CD4-positive, alpha-beta memory T cell (primary cell): ENCODE measurements at regions not wholly inside any gene's neighbourhood (a gene's known extent, or its start where the extent isn't known, plus 50 kb on each side); places are given as distances from the start of the nearest gene placed in this dataset.

Source experiments
- CTCF ChIA-PET: fragments of 350-600 bp; sonication (Branson Sonifier 250); formaldehyde crosslinking; loops from one replicate; lab custom pipeline; 2021; ENCODE audit warnings: inconsistent platforms; ENCODE audit not compliant: partially characterized antibody; lab: Charles Lee
- POLR2A ChIA-PET: fragments of 350-600 bp; sonication (Branson Sonifier 250); formaldehyde crosslinking; loops from one replicate; lab custom pipeline; 2021; ENCODE audit not compliant: partially characterized antibody; lab: Charles Lee
- DNase-seq, 5 donors: peaks; one replicate each; pipeline versions ENCODE4 v3.0.0 to v3.0.0-alpha.2; 2020 to 2022; ENCODE audit warnings: mixed read lengths in 1 of 5
- H3K27ac ChIP-seq: one replicate; pipeline ENCODE4 v1.7.0; 2013; ENCODE audit warnings: low read depth, low read length
- H3K27me3 ChIP-seq: 2 replicates; pipeline ENCODE4 v1.7.0; 2013; ENCODE audit warnings: mild to moderate bottlenecking, low read length, moderate library complexity; ENCODE audit not compliant: insufficient read depth
- H3K36me3 ChIP-seq: 2 replicates; pipeline ENCODE4 v1.7.0; 2013; ENCODE audit warnings: mild to moderate bottlenecking, low read length, moderate library complexity; ENCODE audit not compliant: insufficient read depth
- H3K4me1 ChIP-seq: 2 replicates; pipeline ENCODE4 v1.7.0; 2013; ENCODE audit warnings: mild to moderate bottlenecking, low read length, moderate library complexity; ENCODE audit not compliant: insufficient read depth
- H3K4me3 ChIP-seq, 2 donors: one replicate each; pipeline ENCODE4 v1.7.0; 2013; ENCODE audit warnings: low read length in 2 of 2, mild to moderate bottlenecking in 1 of 2
- H3K9me3 ChIP-seq, 2 donors: one replicate each; pipeline ENCODE4 v1.7.0; 2013; ENCODE audit warnings: low read length in 2 of 2, control low read depth in 1 of 2; ENCODE audit not compliant: control insufficient read depth in 1 of 2
- H3K27ac Mint-ChIP-seq, 7 donors: one replicate each; pipeline ENCODE4 v1.8.0; 2020 to 2021; ENCODE audit warnings: mixed read lengths in 7 of 7, mild to moderate bottlenecking in 6 of 7, inconsistent platforms in 3 of 7, moderate library complexity in 3 of 7
- H3K27me3 Mint-ChIP-seq, 2 donors: one replicate each; pipeline ENCODE4 v1.8.0; 2020 to 2021; ENCODE audit warnings: mixed read lengths in 2 of 2
- H3K36me3 Mint-ChIP-seq, 2 donors: one replicate each; pipeline ENCODE4 v1.8.0; 2020 to 2021; ENCODE audit warnings: mixed read lengths in 2 of 2, inconsistent platforms in 1 of 2, mild to moderate bottlenecking in 1 of 2
- H3K4me1 Mint-ChIP-seq, 4 donors: one replicate each; pipeline ENCODE4 v1.8.0; 2020 to 2021; ENCODE audit warnings: mixed read lengths in 4 of 4, mild to moderate bottlenecking in 1 of 4
- H3K4me3 Mint-ChIP-seq, 8 donors: one replicate each; pipeline ENCODE4 v1.8.0; 2020 to 2021; ENCODE audit warnings: mixed read lengths in 8 of 8, mild to moderate bottlenecking in 7 of 8, moderate library complexity in 6 of 8, inconsistent platforms in 3 of 8
- H3K9me3 Mint-ChIP-seq, 8 donors: one replicate each; pipeline ENCODE4 v1.8.0; 2020 to 2021; ENCODE audit warnings: mixed read lengths in 8 of 8, mild to moderate bottlenecking in 5 of 8, inconsistent platforms in 3 of 8, moderate library complexity in 1 of 8
- intact Hi-C: fragments of 100-400 bp; cut with micrococcal nuclease; formaldehyde crosslinking; loops from one replicate; pipeline ENCODE4 v1.15.1; 2023

DNA sequence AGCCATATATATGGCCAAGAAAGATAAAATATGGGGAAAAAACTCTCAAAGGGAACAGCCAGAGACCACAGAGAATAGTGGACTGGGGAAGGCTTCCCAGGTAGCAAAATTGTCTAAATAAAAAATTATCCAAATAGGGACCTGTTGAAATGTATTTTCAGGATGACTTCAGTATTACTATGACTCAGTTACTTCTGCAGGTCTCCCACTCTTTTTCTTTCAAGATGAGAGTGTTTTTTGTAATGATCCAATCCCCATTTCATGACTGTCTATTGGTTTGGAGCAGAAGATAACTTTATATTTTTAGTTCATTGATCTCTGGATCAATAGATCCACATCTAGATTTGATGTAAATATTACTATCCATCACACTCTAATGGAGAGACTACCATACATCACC, 372.1 kb upstream of the EMCN start:
- peaks cover 6 to 40% (median 34%) of the 10 kb centered on the region in 8 donors for H3K9me3 Mint-ChIP-seq
- intact Hi-C loops: no loop called here
- peaks cover 9 to 17% of the 10 kb centered on the region in 2 donors for H3K36me3 Mint-ChIP-seq
- no peak overlapping the region for H3K4me3 ChIP-seq
- H3K27ac ChIP-seq: no peak overlapping the region
- ChIA-PET POLR2A (no interaction called here), CTCF (no interaction called here)
- no peaks in the 10 kb centered on the region for H3K9me3 ChIP-seq
- peaks cover under 1% of the 10 kb centered on the region for H3K4me1 ChIP-seq
- DNase-seq: no peak
- no peak overlapping the region for H3K4me3 Mint-ChIP-seq
- H3K36me3 ChIP-seq: no peaks in the 10 kb centered on the region
- no peaks in the 10 kb centered on the region for H3K27me3 ChIP-seq
- peaks cover 2 to 3% (median 2%) of the 10 kb centered on the region in 4 donors for H3K4me1 Mint-ChIP-seq
- H3K27me3 Mint-ChIP-seq: peaks cover 1 to 2% of the 10 kb centered on the region in 2 donors
- no peak overlapping the region for H3K27ac Mint-ChIP-seq

DNA sequence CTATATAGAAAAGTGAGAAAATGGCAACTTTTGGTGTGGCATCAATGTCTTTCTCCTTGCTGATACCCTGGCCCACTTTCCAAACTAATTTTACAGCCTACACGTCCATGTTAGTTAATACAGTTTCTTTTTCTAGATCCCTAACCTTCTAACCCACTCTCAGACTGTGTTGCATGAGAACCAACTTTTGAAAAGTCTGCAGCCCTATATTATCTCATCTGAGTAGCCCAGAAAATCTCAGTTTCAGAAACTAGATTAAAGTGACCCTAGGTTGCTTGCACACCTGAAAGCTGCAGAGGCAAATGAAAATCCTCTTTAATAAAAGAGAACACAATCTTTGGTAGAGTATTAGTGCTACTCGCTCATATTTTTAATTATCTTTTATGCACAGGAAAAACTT, 371.6 kb upstream of the EMCN start:
- Histone ChIP-seq H3K27ac (no peak overlapping the region), H3K27me3 (no peaks in the 10 kb centered on the region), H3K9me3 (no peaks in the 10 kb centered on the region), H3K4me1 (no peaks in the 10 kb centered on the region), H3K4me3 (no peak overlapping the region), H3K36me3 (no peaks in the 10 kb centered on the region)
- ChIA-PET CTCF (no interaction called here), POLR2A (no interaction called here)
- peaks cover 8 to 41% (median 34%) of the 10 kb centered on the region in 8 donors for H3K9me3 Mint-ChIP-seq
- H3K4me3 Mint-ChIP-seq: no peak overlapping the region
- DNase-seq: no peak
- no peak overlapping the region for H3K27ac Mint-ChIP-seq
- no peaks in the 10 kb centered on the region for H3K4me1 Mint-ChIP-seq
- intact Hi-C loops: no loop called here
- H3K27me3 Mint-ChIP-seq: peaks cover 1 to 2% of the 10 kb centered on the region in 2 donors
- peaks cover 9 to 17% of the 10 kb centered on the region in 2 donors for H3K36me3 Mint-ChIP-seq

DNA sequence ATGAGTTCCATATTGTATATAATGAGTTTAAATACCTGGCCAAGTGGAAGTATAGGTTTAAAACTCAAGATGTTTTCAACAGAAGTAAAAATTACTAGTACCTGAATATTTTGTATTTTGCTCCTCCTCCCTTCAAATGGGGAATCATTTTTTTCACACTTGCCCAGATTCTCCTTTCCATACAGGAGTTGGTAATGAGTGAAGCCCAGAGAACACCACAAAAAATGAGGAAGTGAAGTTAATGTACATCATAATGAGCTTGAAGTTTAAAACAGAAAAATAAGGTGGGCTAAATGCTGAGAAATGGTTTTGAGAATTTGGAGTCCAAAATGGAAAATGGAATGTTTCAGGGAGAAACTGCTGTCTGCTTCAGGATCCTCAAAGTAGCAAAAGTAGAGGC, 364.8 kb upstream of the EMCN start:
- Histone ChIP-seq H3K27ac (no peak overlapping the region), H3K27me3 (no peaks in the 10 kb centered on the region), H3K4me1 (no peaks in the 10 kb centered on the region), H3K9me3 (no peaks in the 10 kb centered on the region), H3K4me3 (no peak overlapping the region), H3K36me3 (no peaks in the 10 kb centered on the region)
- peaks cover 4 to 27% (median 21%) of the 10 kb centered on the region in 8 donors for H3K9me3 Mint-ChIP-seq
- H3K27me3 Mint-ChIP-seq: peaks cover 3 to 5% of the 10 kb centered on the region in 2 donors
- intact Hi-C loops: no loop called here
- no peak for DNase-seq
- ChIA-PET CTCF (no interaction called here), POLR2A (no interaction called here)
- H3K4me3 Mint-ChIP-seq: no peak overlapping the region
- H3K36me3 Mint-ChIP-seq: peaks cover 0 to 7% of the 10 kb centered on the region in 2 donors
- no peaks in the 10 kb centered on the region for H3K4me1 Mint-ChIP-seq
- no peak overlapping the region for H3K27ac Mint-ChIP-seq

DNA sequence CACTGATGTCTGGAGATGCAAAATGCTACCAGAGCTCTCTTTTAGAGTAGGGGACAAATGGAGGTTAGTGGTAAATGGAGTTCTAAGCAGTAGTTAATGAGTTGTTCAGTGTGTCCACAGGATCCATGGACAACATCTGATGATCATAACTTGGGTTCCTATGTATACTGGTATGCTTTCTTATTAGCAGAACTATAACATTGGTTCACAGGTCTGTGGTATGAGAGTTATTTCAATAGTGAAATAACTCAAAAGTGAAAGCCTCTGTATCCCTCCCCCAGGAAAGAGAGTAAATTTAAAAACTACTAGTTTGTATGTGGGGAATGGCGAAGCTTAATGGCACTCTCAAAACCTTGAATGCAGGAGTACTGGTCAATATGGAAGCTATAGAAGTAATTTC, 363.5 kb upstream of the EMCN start:
- CTCF ChIA-PET: no interaction called here
- intact Hi-C loops: no loop called here
- H3K9me3 Mint-ChIP-seq: peaks cover 4 to 14% (median 12%) of the 10 kb centered on the region in 8 donors

DNA sequence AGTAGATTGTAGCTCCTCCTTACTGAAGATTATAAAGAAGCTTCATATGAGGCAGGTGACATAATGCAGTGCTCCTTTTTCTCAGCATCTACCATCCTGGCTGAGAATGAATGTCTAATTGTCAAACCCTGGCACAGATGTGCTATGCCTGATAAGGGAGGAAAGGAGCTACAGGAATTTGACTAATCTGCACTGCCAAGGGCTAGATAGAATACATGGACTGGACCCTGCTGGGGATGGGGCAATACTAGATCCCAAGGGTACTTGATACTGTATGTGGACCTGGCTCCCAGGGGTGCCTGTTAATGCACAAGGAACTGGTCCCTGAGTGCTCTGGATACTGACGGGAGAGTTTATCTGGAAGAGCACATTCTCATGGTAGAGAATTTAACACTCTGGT, 362.2 kb upstream of the EMCN start:
- Mint-ChIP-seq H3K9me3 (peaks cover 0 to 5% (median 2%) of the 10 kb centered on the region in 8 donors), H3K36me3 (peaks cover 0 to 1% of the 10 kb centered on the region in 2 donors), H3K4me1 (no peaks in the 10 kb centered on the region), H3K27ac (no peak overlapping the region), H3K4me3 (no peak overlapping the region), H3K27me3 (peaks cover 2 to 3% of the 10 kb centered on the region in 2 donors)
- intact Hi-C loops: no loop called here
- POLR2A ChIA-PET: no interaction called here
- no peak for DNase-seq
- Histone ChIP-seq H3K36me3 (no peaks in the 10 kb centered on the region), H3K4me1 (no peaks in the 10 kb centered on the region), H3K27me3 (no peaks in the 10 kb centered on the region), H3K9me3 (no peaks in the 10 kb centered on the region), H3K4me3 (no peak overlapping the region), H3K27ac (no peak overlapping the region)
- CTCF ChIA-PET: no interaction called here

More for the DNA sequence above, 363.5 kb upstream of the EMCN start:
- no peaks in the 10 kb centered on the region for H3K36me3 ChIP-seq
- POLR2A ChIA-PET: no interaction called here
- H3K27ac ChIP-seq: no peak overlapping the region
- no peaks in the 10 kb centered on the region for H3K27me3 ChIP-seq
- H3K27me3 Mint-ChIP-seq: peaks cover 3 to 5% of the 10 kb centered on the region in 2 donors
- no peaks in the 10 kb centered on the region for H3K4me1 ChIP-seq
- H3K27ac Mint-ChIP-seq: no peak overlapping the region
- no peaks in the 10 kb centered on the region for H3K4me1 Mint-ChIP-seq
- no peaks in the 10 kb centered on the region for H3K9me3 ChIP-seq
- H3K36me3 Mint-ChIP-seq: peaks cover 0 to 6% of the 10 kb centered on the region in 2 donors
- no peak overlapping the region for H3K4me3 Mint-ChIP-seq
- no peak overlapping the region for H3K4me3 ChIP-seq
- DNase-seq: no peak

DNA sequence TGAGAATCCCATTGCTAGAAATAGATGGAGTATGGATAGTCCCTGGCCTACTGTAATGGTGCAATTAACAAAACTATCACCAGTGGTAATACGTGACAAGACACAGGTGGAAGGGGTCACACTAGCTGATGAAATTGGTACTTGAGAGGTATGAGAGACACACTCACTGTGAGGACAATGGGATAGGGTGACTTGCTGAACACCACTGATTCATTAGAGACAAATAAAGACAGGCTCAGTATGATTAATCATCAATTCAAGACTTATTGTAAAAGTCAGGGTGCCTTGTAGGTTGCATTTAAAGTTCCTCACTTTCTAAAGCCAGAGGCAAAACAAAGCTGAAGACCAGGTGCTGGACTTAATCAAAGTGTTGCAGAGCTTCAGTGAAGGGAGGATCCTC, 361.6 kb upstream of the EMCN start:
- no peaks in the 10 kb centered on the region for H3K36me3 ChIP-seq
- H3K27me3 Mint-ChIP-seq: peaks cover 2 to 3% of the 10 kb centered on the region in 2 donors
- H3K27me3 ChIP-seq: no peaks in the 10 kb centered on the region
- peaks cover 0 to 4% (median 1%) of the 10 kb centered on the region in 8 donors for H3K9me3 Mint-ChIP-seq
- no peak for DNase-seq
- intact Hi-C loops: no loop called here
- no peak overlapping the region for H3K27ac ChIP-seq
- H3K4me3 ChIP-seq: no peak overlapping the region
- ChIA-PET POLR2A (no interaction called here), CTCF (no interaction called here)
- no peaks in the 10 kb centered on the region for H3K4me1 ChIP-seq
- H3K36me3 Mint-ChIP-seq: peaks cover 0 to 1% of the 10 kb centered on the region in 2 donors
- no peak overlapping the region for H3K4me3 Mint-ChIP-seq
- no peaks in the 10 kb centered on the region for H3K4me1 Mint-ChIP-seq
- no peaks in the 10 kb centered on the region for H3K9me3 ChIP-seq
- no peak overlapping the region for H3K27ac Mint-ChIP-seq

DNA sequence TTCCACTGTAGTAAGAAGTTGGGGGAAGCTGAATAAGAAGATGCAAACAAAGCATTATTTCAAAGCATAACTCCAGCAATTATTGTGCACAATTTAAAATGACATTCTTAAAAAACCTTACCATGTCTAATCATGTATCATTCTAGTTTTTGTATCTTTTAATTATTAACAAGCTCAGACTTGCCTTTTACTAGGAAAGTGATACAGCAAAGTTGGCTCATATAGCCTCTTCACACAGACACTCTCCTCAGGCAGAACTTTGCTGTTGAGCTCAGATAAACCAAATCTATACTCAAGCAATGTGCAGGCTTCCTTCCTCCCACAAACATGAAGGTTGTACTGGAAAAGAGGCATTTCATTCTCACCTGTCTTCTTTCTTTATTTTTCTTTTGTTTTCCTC, 358.7 kb upstream of the EMCN start:
- Histone ChIP-seq H3K27me3 (no peaks in the 10 kb centered on the region), H3K36me3 (no peaks in the 10 kb centered on the region), H3K9me3 (no peaks in the 10 kb centered on the region), H3K27ac (no peak overlapping the region), H3K4me3 (no peak overlapping the region), H3K4me1 (no peaks in the 10 kb centered on the region)
- ChIA-PET CTCF (no interaction called here), POLR2A (no interaction called here)
- H3K36me3 Mint-ChIP-seq: no peaks in the 10 kb centered on the region
- intact Hi-C loops: no loop called here
- DNase-seq: no peak
- no peaks in the 10 kb centered on the region for H3K27me3 Mint-ChIP-seq
- H3K27ac Mint-ChIP-seq: no peak overlapping the region
- no peak overlapping the region for H3K4me3 Mint-ChIP-seq
- no peaks in the 10 kb centered on the region for H3K9me3 Mint-ChIP-seq
- no peaks in the 10 kb centered on the region for H3K4me1 Mint-ChIP-seq
